GM19372 (cell line): ENCODE measurements at regions not wholly inside any gene's neighbourhood (a gene's known extent, or its start where the extent isn't known, plus 50 kb on each side); places are given as distances from the start of the nearest gene placed in this dataset.

Experiments used
- ATAC-seq: cut with Tn5 transposase; IDR thresholded peaks from one replicate; pipeline ENCODE4 v1.9.1; 2021; ENCODE audit warnings: mild to moderate bottlenecking, low read depth, moderate library complexity; ENCODE audit not compliant: unreplicated experiment

DNA sequence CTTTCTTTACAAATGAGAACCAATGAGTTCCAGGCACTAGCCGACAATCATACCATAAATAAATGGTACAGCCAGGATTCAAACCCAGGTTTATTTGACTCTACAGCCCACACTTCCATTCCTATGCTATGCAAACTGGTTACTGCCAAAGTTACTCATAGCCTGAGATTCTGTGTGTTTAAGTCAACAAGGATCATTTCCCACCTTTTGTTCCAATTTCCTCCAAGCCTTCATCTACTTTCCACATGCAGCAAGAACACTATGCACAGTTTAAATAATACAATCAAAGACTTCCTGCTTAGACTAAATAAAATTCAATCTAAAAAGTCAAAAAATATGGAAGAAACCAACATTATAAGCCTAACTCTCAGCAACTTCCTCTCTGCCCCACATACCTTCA lies 59.2 kb upstream of the KLF12 start:
- no peak for ATAC-seq

DNA sequence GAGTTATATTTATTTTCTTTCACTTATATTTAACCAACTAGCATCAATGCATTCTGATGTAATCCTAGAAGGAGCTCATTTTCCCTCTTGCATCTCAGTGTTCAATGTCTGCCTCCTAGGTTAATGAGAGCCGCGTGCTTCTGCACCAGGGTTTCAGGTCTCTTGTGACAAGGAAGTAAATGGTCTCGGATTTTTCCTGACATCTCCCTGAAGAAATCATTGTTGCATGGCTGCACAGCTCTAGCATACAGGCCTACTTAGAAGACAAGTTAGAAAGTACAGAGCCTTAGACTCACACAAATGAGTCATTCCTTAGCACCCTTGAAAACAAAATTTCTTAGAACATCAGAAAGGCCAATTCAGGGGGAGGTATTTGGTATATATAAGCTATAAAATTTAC lies 57.2 kb upstream of the KLF12 start:
- no peak for ATAC-seq

DNA sequence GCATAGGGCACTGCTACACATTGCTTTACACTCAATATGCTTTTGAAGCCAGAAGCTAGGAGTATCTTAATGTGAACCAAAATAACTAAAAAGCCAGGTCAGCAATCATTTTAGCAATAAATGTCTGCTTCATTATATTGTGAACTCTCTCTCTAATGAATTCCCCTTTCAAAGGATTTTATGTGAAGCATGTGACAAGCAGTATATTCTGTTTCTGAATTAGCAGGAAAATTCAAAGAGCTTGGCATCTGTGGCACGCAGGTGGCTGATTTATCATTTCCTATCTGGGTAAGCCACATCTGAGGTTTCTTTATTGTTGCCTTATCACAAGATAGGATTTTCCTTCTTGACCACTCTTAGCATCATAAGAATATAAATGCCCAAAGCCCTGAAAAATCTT lies 56.8 kb upstream of the KLF12 start:
- ATAC-seq: no peak

DNA sequence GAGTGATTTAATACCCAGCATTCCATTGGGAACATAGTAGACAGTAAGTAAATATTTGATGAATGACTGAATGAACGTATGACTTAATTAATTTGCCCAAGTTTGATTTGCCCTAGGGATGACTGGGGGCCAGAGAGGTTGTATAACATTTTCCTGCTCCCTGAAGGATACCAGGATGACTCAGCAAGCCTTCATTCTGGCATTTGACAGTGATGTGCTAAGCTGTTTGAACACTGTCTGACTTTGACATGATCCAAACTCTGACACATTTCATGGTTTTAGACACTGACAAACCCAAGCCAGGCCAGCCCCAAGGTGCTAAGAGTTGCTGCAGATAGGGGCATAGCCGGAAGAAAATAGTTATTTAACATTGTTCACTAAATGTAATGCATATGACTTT lies 53.4 kb upstream of the KLF12 start:
- no peak for ATAC-seq

DNA sequence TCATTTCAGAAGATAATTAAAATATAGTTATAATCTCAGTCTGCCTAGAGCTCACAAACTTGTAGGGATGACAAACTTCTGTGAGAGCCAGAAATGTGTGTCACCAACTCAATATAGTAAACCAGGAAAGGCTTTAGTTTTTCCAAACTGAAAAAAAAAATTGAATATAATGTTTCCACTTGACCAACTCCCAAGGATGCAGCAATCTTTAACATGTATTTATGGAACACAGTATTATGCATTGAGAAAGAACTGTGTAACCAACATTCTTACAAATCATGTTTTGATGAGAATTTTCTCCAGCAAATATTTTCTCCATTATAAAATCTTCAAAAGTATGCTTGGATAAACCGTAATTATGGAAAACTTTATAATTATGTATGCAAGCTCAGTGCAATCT lies 50.1 kb upstream of the KLF12 start:
- no peak for ATAC-seq
